ENCODE measurements at regions not wholly inside any gene's neighbourhood (a gene's known extent, or its start where the extent isn't known, plus 50 kb on each side); places are given as distances from the start of the nearest gene placed in this dataset.

- no peak overlapping the region for H3K4me3 Mint-ChIP-seq (ENCODE audit: unreplicated experiment)
- no peaks in the 10 kb centered on the region for H3K4me1 Mint-ChIP-seq (ENCODE audit: low read depth, unreplicated experiment)
- H3K9me3 Mint-ChIP-seq (ENCODE audit: unreplicated experiment), result no peaks in the 10 kb centered on the region
- DNase-seq (ENCODE audit: low read depth) (peak; percentile 10), FAIRE-seq (no peak)
- H4K20me1 ChIP-seq (ENCODE audit: insufficient read depth, low read length), result no peaks in the 10 kb centered on the region
- H3K79me2 ChIP-seq (ENCODE audit: insufficient read depth, low read length), result no peaks in the 10 kb centered on the region
- no peak overlapping the region for H3K27ac ChIP-seq (ENCODE audit: low read depth, low read length)
- H3K4me3 ChIP-seq (ENCODE audit: insufficient read depth, low read depth, low read length), result no peak overlapping the region
- no peak overlapping the region for H3K27ac Mint-ChIP-seq (ENCODE audit: unreplicated experiment)
- H3K27me3 ChIP-seq (ENCODE audit: insufficient read depth, low read length), result no peaks in the 10 kb centered on the region
- no peaks in the 10 kb centered on the region for H3K9me3 ChIP-seq (ENCODE audit: insufficient read depth, low read depth, low read length)
- no peak overlapping the region for H3K4me2 ChIP-seq (ENCODE audit: low read length)
- H3K4me1 ChIP-seq (ENCODE audit: insufficient read depth, low read length), result no peaks in the 10 kb centered on the region
- H2AFZ ChIP-seq (ENCODE audit: low read depth, low read length), result no peak overlapping the region
- no peaks in the 10 kb centered on the region for H3K36me3 Mint-ChIP-seq (ENCODE audit: low read depth, unreplicated experiment)
- H3K9ac ChIP-seq (ENCODE audit: low read length), result no peak overlapping the region
- H3K36me3 ChIP-seq (ENCODE audit: insufficient read depth, low read length), result no peaks in the 10 kb centered on the region
- TF ChIP-seq CTCF (IDR thresholded peaks at IDR 0.05; ENCODE audit: insufficient read depth, low read depth, low read length) (peak; percentile 44), EZH2 (IDR thresholded peaks at IDR 0.05; ENCODE audit: insufficient read depth, low read length) (no peak)
- no peaks in the 10 kb centered on the region for H3K27me3 Mint-ChIP-seq (ENCODE audit: low read depth, unreplicated experiment)
These were observed 302.5 kb upstream of the ATP11B start for GRCh38 chr3:182490596-182491491.

GRCh38 chr3:182491577-182491976, 301.7 kb upstream of the ATP11B start:
- Histone ChIP-seq H3K27me3 (ENCODE audit: insufficient read depth, low read length) (no peaks in the 10 kb centered on the region), H3K79me2 (ENCODE audit: insufficient read depth, low read length) (no peaks in the 10 kb centered on the region), H4K20me1 (ENCODE audit: insufficient read depth, low read length) (no peaks in the 10 kb centered on the region), H2AFZ (ENCODE audit: low read depth, low read length) (no peak overlapping the region), H3K4me1 (ENCODE audit: insufficient read depth, low read length) (no peaks in the 10 kb centered on the region), H3K4me3 (ENCODE audit: insufficient read depth, low read depth, low read length) (no peak overlapping the region), H3K9ac (ENCODE audit: low read length) (no peak overlapping the region), H3K36me3 (ENCODE audit: insufficient read depth, low read length) (no peaks in the 10 kb centered on the region), H3K27ac (ENCODE audit: low read depth, low read length) (no peak overlapping the region), H3K4me2 (ENCODE audit: low read length) (no peak overlapping the region), H3K9me3 (ENCODE audit: insufficient read depth, low read depth, low read length) (no peaks in the 10 kb centered on the region)
- TF ChIP-seq EZH2 (IDR thresholded peaks at IDR 0.05; ENCODE audit: insufficient read depth, low read length) (no peak), CTCF (IDR thresholded peaks at IDR 0.05; ENCODE audit: insufficient read depth, low read depth, low read length) (no peak)
- Mint-ChIP-seq H3K36me3 (ENCODE audit: low read depth, unreplicated experiment) (no peaks in the 10 kb centered on the region), H3K9me3 (ENCODE audit: unreplicated experiment) (no peaks in the 10 kb centered on the region), H3K4me3 (ENCODE audit: unreplicated experiment) (no peak overlapping the region), H3K27ac (ENCODE audit: unreplicated experiment) (no peak overlapping the region), H3K27me3 (ENCODE audit: low read depth, unreplicated experiment) (no peaks in the 10 kb centered on the region), H3K4me1 (ENCODE audit: low read depth, unreplicated experiment) (no peaks in the 10 kb centered on the region)
- FAIRE-seq, result no peak
- no peak for DNase-seq (ENCODE audit: low read depth)

- Histone ChIP-seq H3K4me3 (ENCODE audit: insufficient read depth, low read depth, low read length) (no peak overlapping the region), H3K27me3 (ENCODE audit: insufficient read depth, low read length) (no peaks in the 10 kb centered on the region), H3K9ac (ENCODE audit: low read length) (no peak overlapping the region), H3K79me2 (ENCODE audit: insufficient read depth, low read length) (no peaks in the 10 kb centered on the region), H3K4me1 (ENCODE audit: insufficient read depth, low read length) (no peaks in the 10 kb centered on the region), H3K36me3 (ENCODE audit: insufficient read depth, low read length) (no peaks in the 10 kb centered on the region), H3K4me2 (ENCODE audit: low read length) (no peak overlapping the region), H4K20me1 (ENCODE audit: insufficient read depth, low read length) (no peaks in the 10 kb centered on the region), H3K9me3 (ENCODE audit: insufficient read depth, low read depth, low read length) (no peaks in the 10 kb centered on the region), H3K27ac (ENCODE audit: low read depth, low read length) (no peak overlapping the region), H2AFZ (ENCODE audit: low read depth, low read length) (no peak overlapping the region)
- DNase-seq (ENCODE audit: low read depth), result no peak
- TF ChIP-seq CTCF (IDR thresholded peaks at IDR 0.05; ENCODE audit: insufficient read depth, low read depth, low read length) (no peak), EZH2 (IDR thresholded peaks at IDR 0.05; ENCODE audit: insufficient read depth, low read length) (no peak)
- H3K27ac Mint-ChIP-seq (ENCODE audit: unreplicated experiment), result no peak overlapping the region
- H3K36me3 Mint-ChIP-seq (ENCODE audit: low read depth, unreplicated experiment), result no peaks in the 10 kb centered on the region
- no peak overlapping the region for H3K4me3 Mint-ChIP-seq (ENCODE audit: unreplicated experiment)
- H3K9me3 Mint-ChIP-seq (ENCODE audit: unreplicated experiment), result no peaks in the 10 kb centered on the region
- no peak for FAIRE-seq
- no peaks in the 10 kb centered on the region for H3K27me3 Mint-ChIP-seq (ENCODE audit: low read depth, unreplicated experiment)
- H3K4me1 Mint-ChIP-seq (ENCODE audit: low read depth, unreplicated experiment), result no peaks in the 10 kb centered on the region
These were observed 300.8 kb upstream of the ATP11B start for GRCh38 chr3:182492536-182492935.

Data from astrocyte (in vitro differentiated cells and primary cell).